Inflammatory macrophage treated with lipopolysaccharide for 4 hours (primary cell): ENCODE measurements at regions not wholly inside any gene's neighbourhood (a gene's known extent, or its start where the extent isn't known, plus 50 kb on each side); places are given as distances from the start of the nearest gene placed in this dataset.
"Not testable (repeated sequence)": the region's sequence is repeated elsewhere in the genome, so short reads cannot be mapped to it uniquely, and the experiment has no call there.

Experiments
- DNase-seq: peaks from one replicate; pipeline ENCODE4 v3.0.0-alpha.2; 2020

DNA sequence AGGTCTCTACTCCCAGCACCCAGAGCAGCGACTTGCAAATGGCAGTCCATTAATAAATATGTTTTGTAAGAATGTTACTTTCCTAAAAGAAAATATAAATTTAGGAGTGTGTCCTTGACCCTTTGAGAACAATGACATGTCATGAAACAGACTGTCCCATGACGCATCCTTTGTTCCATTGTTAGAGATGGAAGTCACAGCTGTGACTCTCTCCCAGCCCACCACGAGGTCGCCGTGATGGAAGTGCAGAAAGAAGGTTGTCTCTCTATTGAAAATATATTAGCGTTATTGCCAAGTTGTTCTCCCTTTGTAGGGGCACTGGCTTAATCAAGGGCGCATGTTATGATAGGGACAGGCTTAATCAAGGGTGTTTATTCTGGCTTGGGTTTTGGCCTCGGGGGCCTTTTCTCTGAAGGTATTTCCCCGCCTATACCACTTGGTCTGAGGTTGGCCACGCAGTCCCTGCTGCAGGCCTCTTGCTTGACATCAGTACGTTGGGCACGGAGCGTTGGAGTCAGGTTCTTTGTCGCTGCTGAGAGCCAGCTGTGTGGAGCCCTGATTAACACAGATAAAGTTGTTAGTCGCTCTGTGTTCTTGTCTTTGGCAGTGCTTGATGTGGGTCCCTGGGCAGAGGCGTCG, 126.7 kb upstream of the ZNF536 start:
- no peak for DNase-seq

DNA sequence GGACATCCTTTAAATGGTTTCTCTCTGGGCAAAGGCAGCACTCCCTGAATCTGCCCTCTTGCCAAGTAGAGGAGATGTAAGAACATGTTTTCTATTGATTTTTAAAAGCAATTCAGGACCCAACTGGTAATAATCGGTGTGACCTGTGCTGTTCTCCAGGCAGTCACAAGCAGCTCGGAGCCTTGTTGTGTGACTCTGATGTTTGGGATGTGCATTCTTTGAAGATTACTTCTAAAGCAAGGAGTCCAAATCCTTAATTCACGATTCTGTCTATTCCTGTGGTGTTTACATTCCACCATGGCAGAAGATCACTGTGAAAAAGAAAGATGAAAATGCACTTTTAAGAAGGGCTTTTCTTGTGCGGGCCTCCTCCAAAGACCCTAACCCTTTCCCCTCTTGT, 122.3 kb upstream of the ZNF536 start:
- DNase-seq = no peak

DNA sequence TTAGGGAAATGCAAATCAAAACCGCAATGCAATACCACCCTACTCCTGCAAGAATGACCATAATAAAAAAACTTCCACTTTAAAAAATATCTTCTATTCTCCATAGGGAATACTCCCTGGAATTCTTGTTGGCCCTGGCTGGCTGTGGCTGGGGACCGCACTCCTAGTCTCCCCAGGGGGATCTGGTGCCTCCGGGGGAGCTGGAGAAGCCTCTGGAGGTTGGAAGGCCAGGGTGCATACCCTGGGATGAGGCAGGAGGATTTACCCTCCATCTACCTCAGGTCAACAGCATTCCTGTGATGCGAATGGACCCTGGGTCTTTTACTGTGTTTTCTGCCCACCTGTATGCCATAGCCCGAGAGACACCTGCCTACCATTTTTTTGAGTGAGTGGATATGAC, 120.0 kb upstream of the ZNF536 start:
- DNase-seq = no peak

DNA sequence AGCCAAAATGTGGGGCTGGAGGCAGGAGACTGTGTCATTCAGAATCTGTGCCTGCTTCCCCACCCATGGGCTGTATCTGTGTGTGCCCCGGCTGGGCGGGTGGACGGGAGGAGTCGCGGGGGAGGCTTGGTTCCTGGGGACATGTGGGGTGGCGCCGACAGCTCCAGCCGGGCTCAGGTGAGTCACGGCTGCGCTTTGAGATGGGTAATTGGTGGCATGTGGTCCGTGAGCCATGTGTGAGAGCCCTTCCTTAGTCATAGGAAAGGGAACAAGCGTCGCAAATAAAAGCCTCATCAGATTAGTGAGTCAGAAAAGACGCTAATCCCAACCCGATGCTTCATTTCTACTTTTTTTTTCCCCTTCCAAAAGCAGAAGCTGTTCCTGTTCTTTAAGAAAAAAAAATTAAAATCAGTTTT, 118.6 kb upstream of the ZNF536 start:
- no peak for DNase-seq

DNA sequence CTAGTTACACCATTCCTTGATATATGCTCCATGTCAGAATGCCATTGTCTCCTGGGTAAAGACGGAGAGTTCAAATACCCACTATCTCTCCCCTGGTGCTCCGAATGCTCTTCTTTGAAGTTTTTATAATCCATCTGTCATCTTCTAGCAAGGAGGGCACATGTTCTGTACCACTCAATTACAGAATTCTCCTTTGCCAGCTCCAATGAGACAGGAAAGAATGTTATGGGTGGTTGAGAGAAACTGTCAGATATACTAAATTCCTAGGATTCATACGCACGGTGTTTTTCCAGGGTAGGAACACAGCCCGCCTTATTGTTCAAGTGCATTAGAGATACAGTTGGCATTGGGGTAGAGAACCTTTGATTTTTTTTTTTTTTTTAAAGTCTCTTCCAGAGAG, 118.0 kb upstream of the ZNF536 start:
- no peak for DNase-seq

DNA sequence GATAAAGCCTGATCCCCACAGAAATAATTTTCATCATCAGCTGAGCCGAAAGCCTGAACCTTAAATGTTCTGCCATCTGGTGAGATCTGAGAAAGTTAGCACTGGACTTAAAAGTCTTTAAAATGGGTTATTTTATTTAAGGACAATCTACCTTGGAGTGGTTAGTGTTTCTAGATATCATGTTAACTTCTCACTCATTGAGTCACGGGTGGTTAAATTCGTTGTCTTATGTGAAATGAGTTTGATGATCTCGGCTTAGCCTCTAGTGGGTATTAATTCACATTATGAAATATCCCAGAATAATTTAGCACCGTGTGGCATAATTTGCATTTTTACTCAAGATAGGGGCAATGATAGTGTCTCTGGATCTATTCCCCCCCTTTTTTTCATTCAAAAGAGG, 117.4 kb upstream of the ZNF536 start:
- DNase-seq = no peak

DNA sequence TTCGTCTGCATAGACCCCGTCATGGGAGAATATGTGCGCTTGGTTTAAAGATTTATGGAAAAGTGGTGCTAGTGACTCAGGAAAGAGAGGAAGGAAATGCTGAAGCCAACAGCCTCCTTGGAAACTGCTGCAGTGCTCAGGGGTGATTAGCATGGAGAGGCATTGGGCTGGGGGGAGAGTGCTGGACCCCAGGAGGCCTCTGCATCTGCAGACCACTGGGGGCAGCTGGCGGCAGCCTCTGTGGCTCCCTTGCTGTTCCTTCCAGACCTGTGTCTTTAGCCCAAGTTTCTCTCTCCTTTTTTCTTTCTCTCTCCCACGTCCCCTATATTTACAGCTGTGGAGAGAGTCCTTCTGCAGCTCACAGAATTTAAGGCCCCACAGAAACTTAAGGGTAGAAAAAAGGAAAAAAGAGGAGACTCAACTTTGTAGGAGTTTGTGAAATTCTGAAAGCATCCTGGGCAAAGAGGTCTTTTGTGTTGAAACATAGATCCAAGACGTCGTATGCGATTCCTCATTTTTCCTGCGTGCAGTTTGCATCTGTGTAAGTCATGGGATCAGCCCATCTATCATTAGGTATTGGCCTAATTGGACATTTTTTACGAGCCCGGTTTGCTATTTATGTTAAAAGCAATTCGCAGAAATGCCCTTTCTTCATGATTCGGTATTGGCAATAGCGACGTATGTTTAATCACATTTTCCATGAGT, 116.2 kb upstream of the ZNF536 start:
- DNase-seq = no peak

DNA sequence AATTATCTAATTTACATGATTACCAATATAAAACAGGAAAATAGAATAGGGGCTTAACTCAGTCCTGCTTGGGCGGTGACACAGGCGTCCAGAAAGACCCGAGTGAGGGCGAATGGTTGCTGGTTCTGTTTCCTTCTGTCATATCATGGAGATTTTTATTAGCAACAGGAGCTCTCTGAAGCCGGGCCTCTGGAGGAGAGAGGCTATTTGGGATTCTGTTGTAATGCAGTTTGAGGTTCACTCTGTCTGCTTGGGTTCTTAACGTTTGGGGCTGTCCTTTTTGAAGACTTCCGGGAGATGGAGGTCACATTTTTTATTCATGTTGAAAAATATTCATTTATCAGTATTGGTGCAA, 115.7 kb upstream of the ZNF536 start:
- DNase-seq = no peak

DNA sequence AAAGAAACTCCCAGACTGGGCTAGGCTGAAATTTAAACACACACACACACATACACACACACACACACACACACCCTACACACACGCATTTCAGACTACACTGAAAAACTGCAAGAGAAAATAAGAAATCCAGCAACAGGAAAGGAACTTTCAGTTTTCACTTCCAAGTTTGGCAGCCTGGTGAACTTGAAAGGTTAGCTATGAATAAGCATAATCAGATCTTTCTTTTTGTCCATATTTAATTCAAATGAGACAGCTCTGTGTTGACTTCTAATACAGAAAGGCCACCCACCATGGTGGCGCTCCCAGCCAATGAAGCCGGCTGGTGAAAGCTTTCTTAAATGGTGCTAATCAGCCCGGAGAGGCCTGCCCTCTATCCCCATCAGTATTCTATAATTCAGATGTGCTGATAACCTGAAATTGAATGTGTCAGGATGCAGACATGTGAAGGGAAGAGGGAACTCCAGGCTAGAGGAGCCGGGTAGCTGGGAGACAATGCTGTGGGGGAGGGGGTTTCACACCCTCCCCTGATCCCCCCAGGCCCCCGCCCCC, 108.3 kb upstream of the ZNF536 start:
- DNase-seq = no peak

DNA sequence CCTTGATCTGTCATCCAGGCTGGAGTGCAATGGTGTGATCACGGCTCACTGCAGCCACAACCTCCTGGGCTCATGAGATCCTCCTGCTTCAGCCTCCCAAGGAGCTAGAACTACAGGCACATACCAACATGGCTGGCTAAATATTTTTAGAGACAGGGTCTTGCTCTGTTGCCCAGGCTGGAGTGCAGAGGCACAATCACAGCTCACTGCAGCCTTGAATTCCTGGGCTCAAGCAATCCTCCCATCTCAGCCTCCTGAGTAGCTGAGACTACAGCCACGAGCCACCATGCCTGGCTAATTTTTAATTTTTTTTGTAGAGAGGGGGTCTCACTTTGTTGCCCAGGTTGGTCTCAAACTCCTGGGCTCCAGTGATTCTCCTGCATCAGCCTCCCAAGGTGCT, 106.3 kb upstream of the ZNF536 start:
- DNase-seq = not testable (repeated sequence)

DNA sequence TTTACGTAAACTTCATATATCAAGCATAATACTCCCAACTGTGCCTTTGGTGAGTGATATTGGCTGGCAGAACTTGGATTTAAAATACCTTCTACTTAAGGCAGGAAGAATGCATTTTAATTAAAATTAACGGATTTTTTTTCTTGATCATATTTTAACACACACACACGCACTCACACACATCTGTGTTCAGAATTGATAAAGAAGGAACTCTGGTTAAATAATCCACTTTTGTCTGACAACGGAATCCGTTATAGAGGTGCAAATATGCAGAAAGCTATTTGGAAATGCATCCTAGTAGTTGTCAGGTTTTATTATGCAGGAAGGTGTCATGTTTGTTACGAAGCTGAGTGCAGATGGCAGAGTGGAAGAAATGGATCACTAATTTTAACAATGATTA, 105.5 kb upstream of the ZNF536 start:
- no peak for DNase-seq

DNA sequence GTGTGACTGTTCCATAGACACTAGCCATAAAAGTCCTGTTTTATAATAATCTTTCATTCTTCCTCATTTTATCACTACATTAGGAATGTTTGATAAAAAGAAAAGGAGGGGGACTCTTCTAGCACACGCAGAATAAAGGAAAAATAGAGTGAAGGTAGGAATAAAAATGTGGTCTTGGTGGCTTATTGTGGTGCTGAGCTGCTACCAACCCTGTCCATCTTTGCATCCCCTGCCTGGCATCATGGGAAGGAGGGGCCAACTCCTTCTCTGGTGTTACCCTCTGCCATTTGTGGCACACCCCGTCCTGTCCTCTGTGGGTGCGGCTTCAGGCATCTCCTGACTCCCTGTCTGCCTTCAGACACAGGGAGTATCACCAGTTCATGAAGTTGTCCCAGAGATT, 104.9 kb upstream of the ZNF536 start:
- no peak for DNase-seq

DNA sequence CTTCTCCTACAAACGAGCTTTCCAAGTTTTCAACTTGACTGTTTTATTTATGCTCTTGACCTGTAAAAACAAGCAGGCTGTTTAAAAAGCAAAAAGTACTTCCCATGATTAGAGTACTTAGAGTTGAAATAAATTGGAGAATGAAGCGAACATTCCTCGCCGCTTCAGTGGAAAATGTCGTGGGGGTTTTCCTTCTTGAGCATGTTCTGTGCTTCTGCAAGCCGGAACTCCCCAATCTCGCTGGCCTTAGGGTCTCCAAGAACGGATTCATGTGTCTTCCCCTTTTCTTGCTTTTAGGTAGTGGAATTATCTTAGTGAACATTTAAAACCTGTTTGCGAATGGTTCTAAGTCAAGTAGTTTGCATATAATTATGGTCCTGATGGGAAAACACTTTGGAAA, 103.6 kb upstream of the ZNF536 start:
- no peak for DNase-seq

DNA sequence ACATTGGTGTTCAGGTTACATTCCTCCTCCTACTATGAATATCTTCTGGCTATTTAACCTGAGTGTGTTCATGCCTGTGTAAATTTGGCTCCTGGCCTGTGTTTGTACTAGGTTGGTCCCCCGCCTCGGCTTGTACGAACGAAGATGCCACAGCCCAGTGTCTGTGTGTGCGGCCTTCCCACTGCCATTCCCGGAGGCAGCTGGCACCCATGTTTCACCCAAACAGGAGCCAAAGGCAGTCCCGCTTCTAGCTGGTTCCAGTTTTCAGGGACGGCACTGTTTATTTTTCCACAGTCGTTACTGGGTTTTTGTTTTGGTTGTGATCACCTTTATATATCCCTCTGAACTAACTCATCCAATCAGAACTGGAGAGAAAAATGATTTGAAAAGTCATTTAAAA, 102.5 kb upstream of the ZNF536 start:
- DNase-seq = no peak

DNA sequence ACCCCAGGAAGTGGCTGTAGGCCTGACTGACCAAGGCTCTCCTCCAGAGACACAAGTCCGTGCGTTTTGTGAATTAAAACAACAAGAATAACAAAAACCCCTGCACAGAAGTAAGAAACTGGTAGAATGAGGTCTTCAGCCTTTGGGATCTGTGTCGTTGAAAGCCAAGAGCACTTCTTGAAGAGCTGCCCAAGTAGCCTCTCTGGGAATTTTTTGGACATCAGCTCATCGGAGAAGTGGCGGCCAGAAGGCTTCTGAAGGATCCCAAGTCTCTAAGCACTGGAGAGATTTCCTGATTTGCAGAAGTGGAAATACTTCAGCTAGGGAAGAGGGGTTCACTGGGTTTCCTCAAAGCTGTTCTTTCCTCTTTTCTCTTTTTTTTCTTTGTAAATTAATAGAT, 100.4 kb upstream of the ZNF536 start:
- DNase-seq = no peak

DNA sequence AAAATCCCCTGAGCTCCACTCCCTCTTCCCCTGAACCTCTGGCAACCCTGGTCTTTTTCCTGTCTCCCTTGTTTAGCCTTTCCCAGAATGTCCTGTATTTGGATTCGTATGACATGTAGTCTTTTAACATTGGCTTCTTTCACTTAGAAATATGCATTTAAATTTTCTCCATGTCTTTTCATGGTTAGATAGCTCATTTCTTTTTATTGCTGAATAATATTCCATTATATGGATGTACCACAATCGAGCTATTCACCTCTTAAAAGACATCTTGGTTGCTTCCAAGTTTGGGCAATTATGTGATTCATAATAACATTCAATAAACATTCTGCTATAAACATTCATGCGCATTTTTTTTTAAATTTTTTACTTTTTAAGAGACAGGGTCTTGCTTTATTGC, 99.6 kb upstream of the ZNF536 start:
- DNase-seq = no peak

DNA sequence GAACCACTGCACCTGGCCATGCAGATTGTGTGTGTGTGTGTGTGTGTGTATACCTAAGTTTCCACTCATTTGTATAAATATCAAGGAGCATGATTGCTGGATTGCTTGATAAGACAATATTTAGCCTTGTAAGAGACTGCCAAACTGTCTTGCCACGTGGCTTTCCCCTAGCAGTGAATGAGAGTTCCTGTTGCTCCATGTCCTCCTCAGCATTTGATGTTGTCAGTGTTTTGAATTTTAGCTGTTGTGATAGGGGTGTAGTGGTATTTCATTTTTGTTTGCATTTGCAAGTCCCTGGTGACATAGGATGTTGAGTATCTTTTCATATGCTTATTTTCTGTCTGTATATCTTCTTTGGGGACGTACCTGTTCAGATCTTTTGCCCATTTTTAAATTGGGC, 99.0 kb upstream of the ZNF536 start:
- no peak for DNase-seq

DNA sequence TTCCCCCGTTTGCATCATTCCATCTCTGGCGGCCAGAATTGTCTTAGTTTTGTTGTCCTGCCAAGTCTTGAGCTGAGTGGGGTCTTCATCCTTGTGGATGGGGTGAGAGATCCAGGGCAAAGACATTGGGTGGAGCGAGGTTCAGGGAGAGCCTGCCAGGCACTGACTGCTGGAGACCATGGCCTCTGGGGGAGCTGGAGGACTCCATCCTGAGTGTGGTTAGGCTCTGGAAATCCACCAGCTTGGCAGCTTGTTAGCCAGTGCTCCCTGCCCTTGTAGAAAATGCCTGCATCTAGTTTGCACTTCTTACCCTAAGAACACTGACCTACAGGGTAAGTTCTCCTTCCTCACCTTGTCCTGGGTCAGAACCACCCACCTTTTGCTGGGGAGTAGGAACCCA, 97.2 kb upstream of the ZNF536 start:
- DNase-seq = no peak

DNA sequence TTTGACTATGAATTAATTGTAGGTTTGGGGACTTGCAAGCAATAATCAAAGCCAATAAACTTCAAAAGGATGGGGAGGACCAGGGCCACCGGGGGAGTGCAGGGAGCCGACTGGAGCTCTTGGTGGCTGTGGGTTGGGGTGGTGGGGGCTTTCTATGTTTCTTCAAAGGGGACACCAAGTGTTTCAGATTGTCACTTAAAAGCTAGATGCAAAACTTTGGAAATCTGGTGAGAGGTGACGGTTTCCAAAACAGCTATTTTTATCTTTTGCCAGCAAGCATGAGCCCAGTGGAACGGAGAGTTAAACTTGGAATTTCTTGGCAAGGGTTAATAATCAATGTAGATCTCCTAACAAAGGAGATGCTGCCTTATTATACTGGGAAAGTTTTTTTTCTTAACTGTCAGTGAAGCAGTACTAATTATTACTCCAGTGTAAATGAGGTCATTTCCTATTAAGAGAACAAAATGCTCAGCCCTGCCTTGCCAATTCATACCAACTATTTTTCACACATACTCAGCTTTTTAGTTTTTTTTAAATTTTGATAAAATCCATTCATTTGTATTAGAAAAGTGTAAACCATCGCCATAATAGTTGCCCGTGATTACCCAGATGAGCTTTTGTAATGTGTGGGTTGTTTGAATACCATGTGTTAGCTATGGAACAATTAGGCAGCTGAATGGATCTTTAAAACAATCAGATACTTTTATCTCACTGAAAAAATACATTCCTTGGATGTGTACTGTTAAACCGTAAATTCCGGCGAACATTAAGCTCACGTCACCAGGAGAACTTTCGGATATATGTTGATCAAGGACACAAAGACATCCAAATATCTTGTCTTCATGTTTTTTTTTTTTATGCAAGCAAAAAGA, 95.9 kb upstream of the ZNF536 start:
- DNase-seq = no peak

DNA sequence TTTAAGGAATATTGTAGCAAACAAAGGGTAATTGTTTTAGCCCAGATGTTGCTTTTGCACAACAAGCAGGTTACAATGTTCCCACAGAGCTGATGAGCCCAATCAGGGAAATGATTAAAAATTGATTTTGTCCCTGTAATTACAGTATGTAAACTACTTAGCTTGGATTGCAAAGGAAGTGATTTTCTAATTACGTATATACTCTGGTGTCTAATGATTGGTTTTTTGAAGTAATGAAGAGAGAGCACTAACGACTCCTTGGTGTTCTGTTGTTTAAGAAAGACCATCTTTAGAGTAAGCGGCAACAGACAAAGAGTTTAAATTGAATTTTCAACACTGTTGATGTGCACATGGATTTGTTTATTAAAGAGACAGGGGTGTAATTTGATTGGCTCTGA, 95.3 kb upstream of the ZNF536 start:
- DNase-seq = no peak

DNA sequence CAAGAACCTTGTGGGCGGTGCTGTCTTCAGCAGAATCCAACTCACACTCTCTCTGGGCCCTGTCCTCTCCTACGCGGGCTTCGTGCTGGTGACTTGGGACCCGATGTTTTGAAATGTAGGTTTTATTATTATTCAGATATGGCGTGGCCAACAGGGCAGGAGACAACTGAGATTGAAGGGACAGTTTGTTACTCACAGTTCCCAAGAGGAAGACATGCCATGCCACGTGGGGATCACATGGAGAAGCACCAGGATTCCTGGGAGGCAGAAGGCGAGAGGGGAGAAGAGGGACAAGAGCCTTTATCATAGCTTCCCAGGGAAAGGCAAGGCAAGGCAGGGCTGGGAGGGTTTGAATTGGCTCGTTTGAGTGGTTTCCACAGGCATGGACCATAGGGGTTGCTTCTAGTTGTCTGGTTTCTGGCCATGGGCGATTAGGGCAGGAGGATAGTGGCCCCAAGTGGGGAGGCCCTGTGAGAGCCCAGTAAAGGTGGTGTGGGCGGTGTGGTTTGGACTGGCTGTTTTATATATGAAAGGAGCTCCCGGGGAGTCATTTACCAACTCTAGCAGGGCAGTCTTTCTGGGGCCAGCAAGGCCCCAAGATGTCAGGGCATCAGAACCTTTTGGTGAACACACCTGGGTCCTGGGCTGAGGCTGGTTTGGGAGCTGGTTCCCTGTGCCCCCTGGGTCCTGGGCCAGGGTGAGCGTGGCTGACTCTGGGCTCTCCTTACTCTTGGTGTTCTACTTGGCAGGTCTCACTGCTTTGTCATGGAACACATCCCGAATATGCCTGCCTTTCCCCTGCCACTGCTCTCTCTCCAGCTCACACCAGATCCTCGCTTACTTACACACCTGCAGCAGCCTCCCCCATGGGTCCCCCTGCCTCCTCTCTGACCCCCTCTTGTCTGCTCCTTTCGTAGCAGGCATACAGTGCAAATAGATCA, 94.0 kb upstream of the ZNF536 start:
- no peak for DNase-seq

DNA sequence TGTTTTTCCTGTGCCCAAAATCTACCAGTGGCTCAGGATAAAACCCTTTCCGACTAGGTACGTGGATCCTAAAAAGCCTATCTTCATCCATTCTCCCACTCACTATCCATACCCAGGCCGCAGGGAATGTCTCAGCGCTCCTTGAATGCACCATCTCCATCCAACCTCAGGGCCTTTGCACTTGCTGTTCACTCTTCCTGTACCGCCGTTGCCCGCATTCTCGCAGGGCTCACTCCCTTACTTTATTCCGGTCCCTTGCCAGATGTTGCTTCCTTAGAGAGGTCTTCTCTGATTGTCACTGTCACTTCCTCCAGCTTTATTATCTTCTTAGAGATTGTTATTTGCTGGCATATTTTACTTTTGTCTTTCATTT, 93.3 kb upstream of the ZNF536 start:
- no peak for DNase-seq

DNA sequence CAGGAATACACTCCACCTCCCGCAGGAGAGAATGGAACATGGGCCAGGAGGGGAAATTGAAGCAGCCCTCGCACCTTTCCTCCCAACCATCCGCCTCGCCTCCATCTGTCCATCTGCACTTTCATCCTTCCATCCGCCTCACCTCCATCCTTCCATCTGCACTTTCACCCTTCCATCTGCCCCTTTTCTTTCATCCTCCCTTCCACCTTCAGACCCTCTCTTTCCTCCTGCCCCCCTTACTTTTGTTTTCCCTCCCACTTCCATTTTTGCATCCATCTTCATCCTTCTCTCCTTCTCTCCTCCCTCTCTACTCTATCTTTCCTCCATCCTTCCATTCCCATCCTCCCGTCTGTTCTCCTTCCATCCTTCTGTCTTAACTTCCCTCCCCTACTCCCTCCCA, 92.2 kb upstream of the ZNF536 start:
- no peak for DNase-seq
